ENCODE measurements at regions not wholly inside any gene's neighbourhood (a gene's known extent, or its start where the extent isn't known, plus 50 kb on each side); places are given as distances from the start of the nearest gene placed in this dataset.

- TF ChIP-seq CTCF (conservative IDR thresholded peaks at IDR 0.05; ENCODE audit: low read depth in 2 of 2) (no peak), ETS1 (IDR thresholded peaks at IDR 0.05) (no peak), CREB1 (CRISPR knock-in tag; IDR thresholded peaks at IDR 0.05; ENCODE audit: low read depth) (no peak), ZNF331 (CRISPR knock-in tag; IDR thresholded peaks at IDR 0.05; ENCODE audit: low read depth) (no peak), EZH2 (IDR thresholded peaks at IDR 0.05; ENCODE audit: low read depth, unreplicated experiment) (no peak), EZH2phosphoT487 (IDR thresholded peaks at IDR 0.05; ENCODE audit: unreplicated experiment) (no peak), POLR2AphosphoS5 (IDR thresholded peaks at IDR 0.05; ENCODE audit: low read depth) (no peak), NANOG (IDR thresholded peaks at IDR 0.05; ENCODE audit: borderline replicate concordance) (no peak)
Measured at GRCh38 chr5:13217636-13218035, 726.9 kb downstream of the DNAH5 start.

Measured in GM23338 (cell line).